HG02938 (cell line): ENCODE measurements at regions not wholly inside any gene's neighbourhood (a gene's known extent, or its start where the extent isn't known, plus 50 kb on each side); places are given as distances from the start of the nearest gene placed in this dataset.
"Not testable (repeated sequence)": the region's sequence is repeated elsewhere in the genome, so short reads cannot be mapped to it uniquely, and the experiment has no call there.

Experiments used
- ATAC-seq: cut with Tn5 transposase; IDR thresholded peaks from one replicate; pipeline ENCODE4 v1.9.1; 2021; ENCODE audit warnings: mild to moderate bottlenecking, moderate library complexity; ENCODE audit not compliant: unreplicated experiment

GRCh38 chr3:20842594-20843436 is 656.8 kb upstream of the SGO1 start:
- no peak for ATAC-seq

GRCh38 chr3:20842002-20842401 is 656.0 kb upstream of the SGO1 start:
- ATAC-seq: no peak

- no peak for ATAC-seq
Observed at GRCh38 chr3:20837676-20838302, 651.8 kb upstream of the SGO1 start.

GRCh38 chr3:20836801-20837200 is 650.8 kb upstream of the SGO1 start:
- no peak for ATAC-seq

- ATAC-seq: no peak
Observed at GRCh38 chr3:20832963-20833362, 647.0 kb upstream of the SGO1 start.

- no peak for ATAC-seq
Observed at GRCh38 chr3:20822251-20822650, 636.2 kb upstream of the SGO1 start.

GRCh38 chr3:20820872-20821271 is 634.9 kb upstream of the SGO1 start:
- ATAC-seq: not testable (repeated sequence)

GRCh38 chr3:20811631-20812030 is 625.6 kb upstream of the SGO1 start:
- ATAC-seq: no peak

- ATAC-seq: no peak
Observed at GRCh38 chr3:20811006-20811405, 625.0 kb upstream of the SGO1 start.

GRCh38 chr3:20810555-20810954 is 624.5 kb upstream of the SGO1 start:
- ATAC-seq: no peak

- no peak for ATAC-seq
Observed at GRCh38 chr3:20809356-20809755, 623.4 kb upstream of the SGO1 start.

- no peak for ATAC-seq
Observed at GRCh38 chr3:20808864-20809263, 622.9 kb upstream of the SGO1 start.

GRCh38 chr3:20798666-20799065 is 612.7 kb upstream of the SGO1 start:
- ATAC-seq: no peak

GRCh38 chr3:20787005-20787404 is 601.0 kb upstream of the SGO1 start:
- ATAC-seq: no peak

GRCh38 chr3:20776692-20777091 is 590.7 kb upstream of the SGO1 start:
- ATAC-seq: no peak

- ATAC-seq: no peak
Observed at GRCh38 chr3:20776286-20776685, 590.3 kb upstream of the SGO1 start.

GRCh38 chr3:20773320-20773984 is 587.4 kb upstream of the SGO1 start:
- ATAC-seq: no peak

- no peak for ATAC-seq
Observed at GRCh38 chr3:20772869-20773268, 586.9 kb upstream of the SGO1 start.

- ATAC-seq: no peak
Observed at GRCh38 chr3:20769430-20769829, 583.4 kb upstream of the SGO1 start.

- no peak for ATAC-seq
Observed at GRCh38 chr3:20760981-20761380, 575.0 kb upstream of the SGO1 start.

GRCh38 chr3:20752416-20752815 is 566.4 kb upstream of the SGO1 start:
- ATAC-seq: no peak

- no peak for ATAC-seq
Observed at GRCh38 chr3:20751296-20751695, 565.3 kb upstream of the SGO1 start.
